ENCODE measurements at regions not wholly inside any gene's neighbourhood (a gene's known extent, or its start where the extent isn't known, plus 50 kb on each side); places are given as distances from the start of the nearest gene placed in this dataset.

GRCh38 chr3:135440233-135440632, 525.3 kb upstream of the PPP2R3A start:
- Mint-ChIP-seq H3K27ac (ENCODE audit: unreplicated experiment) (peak overlapping the region; percentile 1), H3K4me3 (ENCODE audit: unreplicated experiment) (no peak overlapping the region), H3K4me1 (ENCODE audit: unreplicated experiment) (peaks cover 6% of the 10 kb centered on the region), H3K9me3 (ENCODE audit: unreplicated experiment) (no peaks in the 10 kb centered on the region), H3K27me3 (ENCODE audit: unreplicated experiment) (peaks cover 2% of the 10 kb centered on the region), H3K36me3 (ENCODE audit: low read depth, unreplicated experiment) (no peaks in the 10 kb centered on the region)
- no peak for DNase-seq (ENCODE audit: low spot score)
- no peak for TF ChIP-seq CTCF (IDR thresholded peaks at IDR 0.05; ENCODE audit: unreplicated experiment)

- Mint-ChIP-seq H3K27ac (ENCODE audit: unreplicated experiment) (no peak overlapping the region), H3K27me3 (ENCODE audit: unreplicated experiment) (peaks cover 2% of the 10 kb centered on the region), H3K4me1 (ENCODE audit: unreplicated experiment) (peaks cover 6% of the 10 kb centered on the region), H3K4me3 (ENCODE audit: unreplicated experiment) (no peak overlapping the region), H3K9me3 (ENCODE audit: unreplicated experiment) (no peaks in the 10 kb centered on the region), H3K36me3 (ENCODE audit: low read depth, unreplicated experiment) (no peaks in the 10 kb centered on the region)
- no peak for TF ChIP-seq CTCF (IDR thresholded peaks at IDR 0.05; ENCODE audit: unreplicated experiment)
- no peak for DNase-seq (ENCODE audit: low spot score)
Observed at GRCh38 chr3:135440746-135441145, 524.8 kb upstream of the PPP2R3A start.

GRCh38 chr3:135444058-135444457, 521.5 kb upstream of the PPP2R3A start:
- H3K27me3 Mint-ChIP-seq (ENCODE audit: unreplicated experiment): peaks cover 2% of the 10 kb centered on the region
- TF ChIP-seq CTCF (IDR thresholded peaks at IDR 0.05; ENCODE audit: unreplicated experiment): no peak

GRCh38 chr3:135447483-135447882, 518.0 kb upstream of the PPP2R3A start:
- Mint-ChIP-seq H3K9me3 (ENCODE audit: unreplicated experiment) (no peaks in the 10 kb centered on the region), H3K4me1 (ENCODE audit: unreplicated experiment) (no peaks in the 10 kb centered on the region), H3K27me3 (ENCODE audit: unreplicated experiment) (peaks cover 5% of the 10 kb centered on the region), H3K36me3 (ENCODE audit: low read depth, unreplicated experiment) (no peaks in the 10 kb centered on the region), H3K27ac (ENCODE audit: unreplicated experiment) (no peak overlapping the region), H3K4me3 (ENCODE audit: unreplicated experiment) (no peak overlapping the region)
- TF ChIP-seq CTCF (IDR thresholded peaks at IDR 0.05; ENCODE audit: unreplicated experiment): no peak
- DNase-seq (ENCODE audit: low spot score): no peak

More at GRCh38 chr3:135444058-135444457, 521.5 kb upstream of the PPP2R3A start:
- DNase-seq (ENCODE audit: low spot score): no peak
- peaks cover 6% of the 10 kb centered on the region for H3K4me1 Mint-ChIP-seq (ENCODE audit: unreplicated experiment)
- H3K27ac Mint-ChIP-seq (ENCODE audit: unreplicated experiment): no peak overlapping the region
- H3K9me3 Mint-ChIP-seq (ENCODE audit: unreplicated experiment): no peaks in the 10 kb centered on the region
- no peak overlapping the region for H3K4me3 Mint-ChIP-seq (ENCODE audit: unreplicated experiment)
- H3K36me3 Mint-ChIP-seq (ENCODE audit: low read depth, unreplicated experiment): no peaks in the 10 kb centered on the region

- no peaks in the 10 kb centered on the region for H3K36me3 Mint-ChIP-seq (ENCODE audit: low read depth, unreplicated experiment)
- no peaks in the 10 kb centered on the region for H3K9me3 Mint-ChIP-seq (ENCODE audit: unreplicated experiment)
- no peak for TF ChIP-seq CTCF (IDR thresholded peaks at IDR 0.05; ENCODE audit: unreplicated experiment)
- peaks cover 5% of the 10 kb centered on the region for H3K27me3 Mint-ChIP-seq (ENCODE audit: unreplicated experiment)
- no peak overlapping the region for H3K4me3 Mint-ChIP-seq (ENCODE audit: unreplicated experiment)
- H3K4me1 Mint-ChIP-seq (ENCODE audit: unreplicated experiment): no peaks in the 10 kb centered on the region
- DNase-seq (ENCODE audit: low spot score): no peak
- H3K27ac Mint-ChIP-seq (ENCODE audit: unreplicated experiment): no peak overlapping the region
Observed at GRCh38 chr3:135448520-135448919, 517.0 kb upstream of the PPP2R3A start.

All from endothelial cell (in vitro differentiated cells).